ENCODE measurements at regions not wholly inside any gene's neighbourhood (a gene's known extent, or its start where the extent isn't known, plus 50 kb on each side); places are given as distances from the start of the nearest gene placed in this dataset.

GRCh38 chr6:137712587-137712986 lies 154.5 kb upstream of the TNFAIP3 start:
- no peak for TF ChIP-seq CTCF (IDR thresholded peaks at IDR 0.05; ENCODE audit: insufficient read depth, low read length)
- no peak for TF ChIP-seq POLR2AphosphoS5 (IDR thresholded peaks at IDR 0.05; ENCODE audit: low read depth)
- no peak for TF ChIP-seq GABPA (IDR thresholded peaks at IDR 0.05; ENCODE audit: low read depth)
- no peak for TF ChIP-seq REST (IDR thresholded peaks at IDR 0.05; ENCODE audit: insufficient replicate concordance, low read depth)

Data from HL-60 (cell line).